Prostate gland (tissue), 2 donors: ENCODE measurements at regions not wholly inside any gene's neighbourhood (a gene's known extent, or its start where the extent isn't known, plus 50 kb on each side); places are given as distances from the start of the nearest gene placed in this dataset.

Experiments used
- DNase-seq: peaks from one replicate; pipeline ENCODE4 v3.0.0-alpha.2; 2019; ENCODE audit warnings: low spot score
- H3K27ac ChIP-seq, 2 donors: fragments of 200-600 bp; sonication (generic); 2 replicates each; pipeline ENCODE4 v1.5.1; 2017 to 2019
- H3K27me3 ChIP-seq: fragments of 200-600 bp; sonication (generic); replicated peaks from 2 replicates; pipeline ENCODE4 v1.5.1; 2019; ENCODE audit not compliant: insufficient read depth
- H3K36me3 ChIP-seq, 2 donors: fragments of 200-600 bp; sonication (generic); 1 replicate in 1 of 2; 2 replicates in 1 of 2; pipeline versions ENCODE4 v1.5.1 to v1.8.1; 2017 to 2019
- H3K4me1 ChIP-seq: fragments of 200-600 bp; sonication (generic); replicated peaks from 2 replicates; pipeline ENCODE4 v1.5.1; 2019
- H3K4me3 ChIP-seq, 2 donors: fragments of 200-600 bp; sonication (generic); 2 replicates each; pipeline ENCODE4 v1.5.1; 2017 to 2019
- H3K9me3 ChIP-seq: fragments of 200-600 bp; sonication (generic); 2 replicates; pipeline ENCODE4 v1.5.1; 2017
- CTCF ChIP-seq, 4 experiments: fragments of 200-600 bp in 2 of 4; fragments of 450-650 bp in 2 of 4; sonication (generic) in 2 of 4; IDR thresholded peaks; 1 replicate in 3 of 4; 2 replicates in 1 of 4; pipeline ENCODE4 v1.5.1; 2016 to 2019; ENCODE audit warnings: antibody characterized with exemption in 4 of 4, mild to moderate bottlenecking in 2 of 4, moderate library complexity in 2 of 4
- POLR2A ChIP-seq: fragments of 450-650 bp; IDR thresholded peaks from one replicate; pipeline ENCODE4 v1.6.1; 2016; ENCODE audit warnings: antibody characterized with exemption, mild to moderate bottlenecking
- POLR2AphosphoS5 ChIP-seq: sonication (generic); formaldehyde crosslinking; IDR thresholded peaks from one replicate; pipeline ENCODE4 v1.6.1; 2017; ENCODE audit warnings: antibody characterized with exemption
- WGBS: methylation state at CpG from one replicate; pipeline ENCODE4 v1.1.5; 2018; 5-methylcytosine and 5-hydroxymethylcytosine counted together
- intact Hi-C: fragments of 100-400 bp; cut with DNase I; formaldehyde crosslinking; loops from one replicate; pipeline ENCODE4 v1.14.2; 2022

- Histone ChIP-seq H3K27ac (no peak overlapping the region), H3K27me3 (no peaks in the 10 kb centered on the region), H3K9me3 (no peaks in the 10 kb centered on the region), H3K36me3 (no peaks in the 10 kb centered on the region), H3K4me3 (no peak overlapping the region), H3K4me1 (no peaks in the 10 kb centered on the region)
- TF ChIP-seq POLR2A (no peak), POLR2AphosphoS5 (no peak), CTCF (IDR thresholded peaks at IDR 0.05) (no peak)
- intact Hi-C loops, result no loop called here
- no peak for DNase-seq
- WGBS, result 73% methylated on average over 1 of the region's 1 CpG
Observed at GRCh38 chr11:24373516-24373915, 123.3 kb upstream of the LUZP2 start.

GRCh38 chr11:24375351-24375750 is 121.5 kb upstream of the LUZP2 start:
- Histone ChIP-seq H3K27ac (no peak overlapping the region), H3K4me1 (no peaks in the 10 kb centered on the region), H3K4me3 (no peak overlapping the region), H3K9me3 (no peaks in the 10 kb centered on the region), H3K27me3 (no peaks in the 10 kb centered on the region), H3K36me3 (no peaks in the 10 kb centered on the region)
- WGBS, result 76% methylated on average over 1 of the region's 1 CpG
- TF ChIP-seq CTCF (IDR thresholded peaks at IDR 0.05), result no peak
- TF ChIP-seq POLR2A, result no peak
- no peak for TF ChIP-seq POLR2AphosphoS5
- intact Hi-C loops, result no loop called here
- DNase-seq, result no peak

GRCh38 chr11:24375931-24376330 is 120.9 kb upstream of the LUZP2 start:
- intact Hi-C loops, result no loop called here
- DNase-seq, result no peak
- TF ChIP-seq POLR2A (no peak), CTCF (IDR thresholded peaks at IDR 0.05) (no peak), POLR2AphosphoS5 (no peak)
- Histone ChIP-seq H3K36me3 (no peaks in the 10 kb centered on the region), H3K9me3 (no peaks in the 10 kb centered on the region), H3K4me3 (no peak overlapping the region), H3K27me3 (no peaks in the 10 kb centered on the region), H3K4me1 (no peaks in the 10 kb centered on the region), H3K27ac (no peak overlapping the region)
- WGBS, result 65% methylated on average over 3 of the region's 3 CpGs

- WGBS, result 89% methylated on average over 2 of the region's 2 CpGs
- no peak overlapping the region for H3K27ac ChIP-seq
- no peak for TF ChIP-seq POLR2A
- no peak for TF ChIP-seq POLR2AphosphoS5
- H3K27me3 ChIP-seq, result no peaks in the 10 kb centered on the region
- H3K36me3 ChIP-seq, result no peaks in the 10 kb centered on the region
- H3K4me1 ChIP-seq, result no peaks in the 10 kb centered on the region
- no peak overlapping the region for H3K4me3 ChIP-seq
- H3K9me3 ChIP-seq, result no peaks in the 10 kb centered on the region
- no peak for DNase-seq
- intact Hi-C loops, result no loop called here
Observed at GRCh38 chr11:24383137-24383536, 113.7 kb upstream of the LUZP2 start.

GRCh38 chr11:24384240-24384639 is 112.6 kb upstream of the LUZP2 start:
- 37% methylated on average over 3 of the region's 3 CpGs for WGBS
- Histone ChIP-seq H3K27me3 (no peaks in the 10 kb centered on the region), H3K4me3 (no peak overlapping the region), H3K36me3 (no peaks in the 10 kb centered on the region), H3K9me3 (no peaks in the 10 kb centered on the region), H3K27ac (no peak overlapping the region), H3K4me1 (no peaks in the 10 kb centered on the region)
- no peak for DNase-seq
- intact Hi-C loops, result no loop called here
- TF ChIP-seq POLR2AphosphoS5, result no peak
- no peak for TF ChIP-seq CTCF (IDR thresholded peaks at IDR 0.05)
- TF ChIP-seq POLR2A, result no peak
